Testis (tissue), 2 donors: ENCODE measurements at regions not wholly inside any gene's neighbourhood (a gene's known extent, or its start where the extent isn't known, plus 50 kb on each side); places are given as distances from the start of the nearest gene placed in this dataset.

ENCODE experiments used
- POLR2A ChIP-seq: fragments of 450-650 bp; IDR thresholded peaks from one replicate; pipeline ENCODE4 v1.6.1; 2017; ENCODE audit warnings: antibody characterized with exemption, mild to moderate bottlenecking, moderate library complexity
- TF ChIP-seq, protein P1 (sequence below), 3 experiments: fragments of 450-650 bp in 2 of 3; fragments of 200-600 bp in 1 of 3; sonication (generic) in 1 of 3; IDR thresholded peaks; one replicate each; pipeline ENCODE4 v1.5.1; 2016 to 2019; ENCODE audit warnings: antibody characterized with exemption in 3 of 3, mild to moderate bottlenecking in 2 of 3, moderate library complexity in 1 of 3

DNA sequence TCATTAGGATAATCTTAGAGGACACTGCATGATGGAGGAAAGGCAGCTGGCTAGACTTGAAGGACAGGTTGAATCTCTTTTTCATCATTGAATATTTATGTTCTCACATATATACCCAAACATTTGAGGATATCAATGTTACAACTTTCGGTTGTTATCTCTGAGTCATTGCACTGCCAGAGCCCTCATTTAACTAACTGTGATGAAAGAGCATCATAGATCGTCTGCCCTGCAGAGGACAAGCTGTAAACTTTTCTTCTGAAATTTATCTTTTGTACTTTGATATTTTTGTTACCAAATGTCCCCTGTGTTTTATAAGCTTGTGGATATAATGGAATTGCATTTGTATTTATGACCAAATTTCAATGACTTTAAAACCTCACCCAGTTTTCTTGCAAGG, 298.7 kb downstream of the PHF14 start:
- TF ChIP-seq, protein P1, sequence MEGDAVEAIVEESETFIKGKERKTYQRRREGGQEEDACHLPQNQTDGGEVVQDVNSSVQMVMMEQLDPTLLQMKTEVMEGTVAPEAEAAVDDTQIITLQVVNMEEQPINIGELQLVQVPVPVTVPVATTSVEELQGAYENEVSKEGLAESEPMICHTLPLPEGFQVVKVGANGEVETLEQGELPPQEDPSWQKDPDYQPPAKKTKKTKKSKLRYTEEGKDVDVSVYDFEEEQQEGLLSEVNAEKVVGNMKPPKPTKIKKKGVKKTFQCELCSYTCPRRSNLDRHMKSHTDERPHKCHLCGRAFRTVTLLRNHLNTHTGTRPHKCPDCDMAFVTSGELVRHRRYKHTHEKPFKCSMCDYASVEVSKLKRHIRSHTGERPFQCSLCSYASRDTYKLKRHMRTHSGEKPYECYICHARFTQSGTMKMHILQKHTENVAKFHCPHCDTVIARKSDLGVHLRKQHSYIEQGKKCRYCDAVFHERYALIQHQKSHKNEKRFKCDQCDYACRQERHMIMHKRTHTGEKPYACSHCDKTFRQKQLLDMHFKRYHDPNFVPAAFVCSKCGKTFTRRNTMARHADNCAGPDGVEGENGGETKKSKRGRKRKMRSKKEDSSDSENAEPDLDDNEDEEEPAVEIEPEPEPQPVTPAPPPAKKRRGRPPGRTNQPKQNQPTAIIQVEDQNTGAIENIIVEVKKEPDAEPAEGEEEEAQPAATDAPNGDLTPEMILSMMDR (IDR thresholded peaks at IDR 0.05): no peak
- no peak for TF ChIP-seq POLR2A
